Fibroblast of skin of left quadriceps (primary cell): ENCODE measurements at regions not wholly inside any gene's neighbourhood (a gene's known extent, or its start where the extent isn't known, plus 50 kb on each side); places are given as distances from the start of the nearest gene placed in this dataset.

Source experiments
- DNase-seq, 2 experiments: peaks; one replicate each; pipeline ENCODE4 v3.0.0-alpha.2; 2013; ENCODE audit warnings: low read depth in 2 of 2

DNA sequence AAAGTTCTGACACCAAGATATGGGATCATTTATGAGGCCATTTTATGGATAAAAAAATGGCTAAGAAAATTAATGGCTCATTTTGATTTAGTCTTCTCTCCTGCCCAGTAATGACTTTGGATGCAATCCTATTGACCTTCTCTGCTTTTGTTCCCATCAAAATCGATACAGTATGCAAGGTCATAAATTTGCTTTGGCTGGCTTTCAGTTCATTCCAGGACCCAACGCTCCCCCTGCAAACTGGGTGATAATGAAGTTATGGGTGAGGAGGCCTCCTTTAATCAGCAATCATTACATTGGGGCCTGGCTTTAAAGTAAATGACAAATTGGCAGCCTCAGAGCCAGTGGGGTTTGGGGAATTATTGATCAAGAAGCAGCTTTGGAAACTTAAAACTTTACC lies 351.8 kb upstream of the GYPC start:
- DNase-seq = no peak

GRCh38 chr2:126306539-126306938 lies 349.4 kb upstream of the GYPC start:
- no peak for DNase-seq

DNA sequence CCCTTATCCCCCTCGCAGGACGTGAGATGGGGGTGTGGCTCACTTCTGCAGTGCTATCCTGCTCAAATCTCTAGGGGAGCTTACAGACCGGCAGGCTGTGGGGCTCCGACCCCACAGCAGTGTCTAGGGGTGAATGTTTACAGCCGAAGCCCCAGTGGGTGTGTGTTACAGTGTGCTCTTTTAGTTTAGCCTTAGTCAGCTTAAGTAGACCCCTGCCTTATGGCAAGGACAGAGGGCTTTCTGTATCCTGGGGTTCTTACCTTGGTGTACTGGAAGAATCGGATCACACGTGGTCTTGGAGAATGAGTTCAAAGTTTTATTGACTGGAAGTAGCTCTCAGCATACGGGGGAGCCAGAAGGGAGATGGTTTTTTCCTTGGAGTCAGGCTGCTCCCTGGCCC lies 348.2 kb upstream of the GYPC start:
- no peak for DNase-seq

DNA sequence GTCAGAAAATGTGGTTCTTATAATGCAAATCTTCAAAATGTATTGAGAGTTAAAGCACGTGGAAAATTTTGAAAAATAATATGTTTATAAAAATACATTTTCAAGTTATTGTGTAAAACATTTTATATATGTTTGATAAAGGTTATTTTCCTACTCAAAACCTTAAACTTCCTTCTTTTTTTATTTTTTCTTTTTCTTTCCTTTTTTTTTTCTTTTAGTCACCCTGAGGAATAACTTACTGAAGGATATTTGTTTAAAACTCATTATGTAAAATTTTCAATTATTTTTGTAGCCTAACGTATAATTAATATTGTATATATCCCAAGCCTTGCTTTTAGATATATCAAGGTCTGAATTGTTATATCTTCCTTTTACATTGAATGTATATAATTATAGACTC lies 346.8 kb upstream of the GYPC start:
- DNase-seq = no peak

- no peak for DNase-seq
Measured at GRCh38 chr2:126312579-126312978, 343.4 kb upstream of the GYPC start.

- DNase-seq = no peak
Measured at GRCh38 chr2:126315828-126316227, 340.1 kb upstream of the GYPC start.

DNA sequence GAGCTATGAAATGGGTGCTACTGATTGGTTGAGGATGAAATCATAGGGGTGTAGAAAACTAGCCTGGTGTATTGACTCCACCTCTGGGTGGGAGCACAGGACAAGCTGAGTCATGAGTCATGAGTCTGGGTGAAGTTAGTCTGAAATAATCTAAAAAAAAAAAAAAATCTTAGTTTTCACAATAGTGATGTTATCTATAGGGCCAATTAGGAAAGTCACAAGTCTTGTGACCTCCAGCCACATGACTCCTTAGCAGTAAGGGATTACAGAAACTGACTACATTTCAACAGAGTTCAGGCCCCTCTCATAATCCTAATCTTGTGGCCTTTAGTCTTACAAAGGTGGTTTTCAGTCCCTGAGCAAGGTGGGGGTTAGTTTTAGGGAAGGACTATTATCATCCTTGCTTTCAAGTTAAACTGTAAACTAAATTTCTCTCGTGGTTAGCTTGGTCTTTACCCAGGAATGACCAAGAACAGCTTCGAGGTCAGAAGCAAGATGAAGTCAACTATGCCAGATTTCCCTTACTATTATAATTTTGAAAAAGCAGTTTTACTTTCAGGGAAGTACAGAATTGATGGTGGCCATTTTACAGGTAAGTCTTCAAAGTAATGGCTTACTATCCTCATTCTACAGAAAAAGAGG lies 338.0 kb upstream of the GYPC start:
- DNase-seq = no peak

DNA sequence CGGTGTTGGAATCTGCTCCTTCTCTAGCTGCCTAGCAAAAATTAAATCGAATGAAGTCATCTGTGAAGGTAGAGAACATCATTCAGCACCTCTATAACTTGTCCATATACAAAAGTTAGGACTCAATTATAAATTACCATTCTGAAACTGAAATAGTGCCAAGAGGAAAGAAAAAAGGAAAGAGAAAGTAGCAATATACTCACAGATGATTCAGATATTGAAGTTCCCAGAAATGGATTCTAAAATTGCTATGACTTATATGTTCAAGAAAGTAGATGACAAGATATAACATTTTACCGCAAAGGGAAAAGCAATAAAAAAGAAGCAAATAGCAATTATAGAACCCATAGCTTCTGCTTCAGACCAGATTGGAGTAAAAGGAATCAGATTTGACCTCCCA lies 333.6 kb upstream of the GYPC start:
- no peak for DNase-seq

DNA sequence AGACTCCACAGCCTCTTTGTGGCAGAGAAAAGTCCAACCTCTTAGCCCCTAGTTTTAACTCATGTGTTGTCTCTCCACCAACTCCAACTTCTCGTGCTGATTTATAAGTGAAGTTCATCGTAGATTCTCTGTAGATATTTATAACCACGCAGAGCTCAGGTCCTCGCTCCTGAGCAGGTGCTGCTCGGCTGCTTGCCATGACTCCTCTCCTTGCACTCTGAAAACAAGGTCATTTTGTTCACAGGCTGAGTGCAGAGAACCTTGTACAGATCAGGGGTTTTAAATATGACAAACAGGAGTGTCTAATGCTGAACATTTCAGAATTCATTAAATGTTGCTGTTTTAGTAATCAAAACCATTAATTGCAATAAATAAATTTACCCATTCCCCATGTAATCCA lies 330.8 kb upstream of the GYPC start:
- DNase-seq = no peak

GRCh38 chr2:126329173-126329572 lies 326.8 kb upstream of the GYPC start:
- DNase-seq = no peak

GRCh38 chr2:126342457-126342856 lies 313.5 kb upstream of the GYPC start:
- DNase-seq = no peak

GRCh38 chr2:126343136-126343535 lies 312.8 kb upstream of the GYPC start:
- DNase-seq = no peak

GRCh38 chr2:126344493-126344892 lies 311.5 kb upstream of the GYPC start:
- no peak for DNase-seq

DNA sequence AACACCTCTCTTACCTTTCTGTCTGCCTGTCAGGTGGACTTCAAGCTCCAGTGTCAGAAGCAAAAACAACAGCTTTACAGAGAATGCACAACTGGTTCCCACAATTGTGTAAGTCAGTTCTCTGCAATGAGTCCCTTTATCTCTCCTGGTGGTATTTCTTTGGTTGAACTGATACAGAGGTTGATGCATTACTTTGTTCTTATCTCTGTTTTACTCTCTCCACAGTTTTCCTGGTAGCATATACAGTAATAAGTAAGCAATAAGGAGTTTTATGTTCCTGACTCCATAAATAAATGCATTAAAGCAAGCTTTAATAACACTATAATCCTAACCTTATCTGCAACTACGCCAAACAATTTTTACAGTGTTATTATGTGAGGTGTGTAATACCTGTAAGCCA lies 310.3 kb upstream of the GYPC start:
- no peak for DNase-seq

- DNase-seq = no peak
Measured at GRCh38 chr2:126356631-126357030, 299.3 kb upstream of the GYPC start.

GRCh38 chr2:126358122-126358521 lies 297.8 kb upstream of the GYPC start:
- DNase-seq = no peak

DNA sequence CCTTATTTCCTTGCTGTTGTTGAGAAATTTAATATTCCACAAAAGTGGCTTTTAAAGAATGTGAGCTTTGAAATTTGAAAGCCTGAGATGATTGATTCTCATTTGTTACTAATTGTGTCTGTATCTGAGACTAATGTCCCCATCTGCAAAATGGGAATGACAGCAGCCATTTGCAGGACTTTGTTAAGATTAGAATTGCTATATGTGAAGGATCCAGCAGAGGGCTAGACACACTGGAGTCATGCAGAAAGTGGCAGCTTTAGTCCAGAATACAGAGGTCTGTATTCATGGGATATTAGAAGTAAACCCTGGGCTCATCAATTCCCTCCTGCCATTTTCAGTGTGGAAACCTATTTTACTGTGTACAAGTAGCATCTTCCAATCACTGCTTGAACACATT lies 296.5 kb upstream of the GYPC start:
- no peak for DNase-seq

DNA sequence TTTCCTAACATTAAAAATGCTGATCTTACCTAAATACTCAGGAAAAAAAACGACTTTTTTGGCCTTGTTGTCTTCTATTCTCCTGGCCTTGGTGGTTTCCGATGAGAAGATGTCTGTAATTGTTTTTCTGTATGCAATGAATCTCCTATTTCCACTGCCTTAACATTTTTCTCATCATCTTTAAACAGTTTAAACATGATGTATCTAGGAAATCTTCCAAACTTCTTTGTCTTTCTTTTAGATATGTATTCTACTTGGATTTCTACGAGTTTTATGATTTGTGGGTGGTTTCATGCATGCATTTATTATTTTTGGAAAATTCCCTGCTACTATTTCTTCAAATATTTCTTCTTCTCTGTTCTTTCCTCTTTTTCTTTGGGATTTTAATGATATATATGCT lies 288.6 kb upstream of the GYPC start:
- DNase-seq = no peak

- DNase-seq = no peak
Measured at GRCh38 chr2:126368758-126369157, 287.2 kb upstream of the GYPC start.

DNA sequence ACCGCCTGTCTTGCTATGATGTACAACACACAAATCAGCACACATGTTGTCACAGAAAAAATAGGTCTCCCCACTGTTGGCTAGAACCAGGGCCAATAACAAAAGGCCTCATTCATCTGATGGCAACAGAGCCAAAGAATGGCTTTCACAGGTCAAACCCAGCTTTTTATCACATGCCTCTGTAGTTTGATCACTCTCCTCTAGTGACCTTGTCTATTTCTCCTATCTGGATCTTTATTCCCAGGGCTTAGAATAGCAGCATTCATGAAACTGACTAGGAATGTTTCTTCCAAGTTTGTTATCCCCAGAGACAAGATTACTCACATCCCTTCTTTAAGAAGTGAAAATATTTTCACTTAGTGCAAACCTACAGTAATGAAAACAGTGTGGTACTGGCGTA lies 285.8 kb upstream of the GYPC start:
- DNase-seq = peak; percentile 23 to 32

GRCh38 chr2:126372406-126372805 lies 283.6 kb upstream of the GYPC start:
- no peak for DNase-seq

- DNase-seq = no peak
Measured at GRCh38 chr2:126378176-126378575, 277.8 kb upstream of the GYPC start.

- no peak for DNase-seq
Measured at GRCh38 chr2:126381091-126381490, 274.9 kb upstream of the GYPC start.

DNA sequence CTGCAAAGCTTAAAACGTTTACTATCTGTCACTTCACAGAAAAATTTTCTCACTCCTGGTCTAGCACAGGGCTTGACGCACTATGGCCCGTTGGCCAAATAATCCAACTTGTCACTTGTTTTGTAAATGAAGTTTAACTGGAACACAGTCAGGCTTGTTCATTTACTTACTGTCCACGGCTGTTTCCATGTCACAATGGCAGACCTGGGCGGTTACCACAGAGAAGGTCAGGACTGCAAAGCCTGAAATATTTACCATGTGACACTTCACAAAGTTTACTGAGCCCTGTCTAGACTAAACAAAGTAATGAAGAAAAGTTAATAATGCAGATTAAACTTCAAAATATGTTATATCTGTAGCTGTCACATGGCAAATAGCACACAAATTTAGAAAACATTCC lies 273.0 kb upstream of the GYPC start:
- DNase-seq = no peak

DNA sequence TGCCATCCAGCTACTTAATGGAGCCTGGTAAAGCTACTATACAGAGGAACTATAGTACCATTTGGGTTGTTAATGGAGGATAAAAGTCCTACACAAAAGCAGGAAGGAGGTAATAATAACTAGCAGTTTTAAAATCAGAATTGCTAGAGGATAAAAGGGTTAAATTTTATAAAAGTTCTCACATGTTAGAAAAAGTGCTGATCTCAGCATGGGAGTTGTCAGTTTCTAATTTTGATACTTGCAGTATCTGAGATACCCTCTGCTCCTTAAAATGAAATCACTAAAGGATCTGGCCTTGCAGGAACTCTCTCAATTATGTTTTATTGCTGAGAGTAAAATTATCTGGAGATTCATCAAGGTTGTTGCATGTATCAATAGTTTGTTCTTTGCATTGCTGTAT lies 272.2 kb upstream of the GYPC start:
- no peak for DNase-seq
